ENCODE measurements at regions not wholly inside any gene's neighbourhood (a gene's known extent, or its start where the extent isn't known, plus 50 kb on each side); places are given as distances from the start of the nearest gene placed in this dataset.

DNA sequence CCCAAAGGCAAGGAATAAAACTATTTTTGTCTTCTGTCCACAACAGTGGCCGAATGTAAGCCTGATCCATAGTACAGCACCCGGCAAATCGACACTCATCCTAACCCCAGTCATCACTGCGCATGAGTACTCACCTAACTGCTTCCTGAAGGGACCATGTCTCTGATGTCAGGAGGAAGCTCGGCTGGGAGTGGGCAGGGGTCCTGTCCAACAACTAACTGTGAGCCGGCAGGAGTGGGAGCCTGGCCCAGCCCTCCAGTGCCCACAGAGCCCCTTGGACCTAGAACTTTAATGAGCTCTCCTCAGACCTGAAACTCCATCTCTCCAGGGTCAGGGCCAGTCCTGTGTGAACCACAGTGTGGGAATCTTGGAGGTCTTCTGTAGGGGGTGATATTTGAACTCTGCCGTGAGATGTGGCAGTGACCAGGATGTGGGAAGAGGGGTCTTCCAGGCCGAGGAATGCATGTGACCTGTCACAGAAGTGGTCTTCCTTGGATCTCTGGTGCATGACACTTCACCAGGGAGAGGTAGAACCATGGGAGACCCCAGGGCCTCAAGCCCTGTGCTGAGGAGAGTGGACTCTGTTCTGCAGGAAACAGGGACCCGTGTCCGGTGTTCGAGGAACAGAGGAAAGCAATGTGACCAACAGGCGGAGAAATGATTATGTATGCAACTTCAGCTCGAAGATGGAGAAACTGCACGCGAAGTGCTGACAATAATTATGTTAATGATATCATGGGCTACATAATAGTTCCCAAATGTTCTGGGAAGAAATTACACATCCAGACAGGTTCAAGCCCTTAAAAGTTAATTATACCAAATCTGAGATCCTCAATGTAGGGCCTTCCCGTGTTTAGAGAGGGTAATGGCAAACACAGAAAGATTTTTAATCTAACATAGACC, 240.1 kb upstream of the HDAC4 start:
- no peak for DNase-seq

DNA sequence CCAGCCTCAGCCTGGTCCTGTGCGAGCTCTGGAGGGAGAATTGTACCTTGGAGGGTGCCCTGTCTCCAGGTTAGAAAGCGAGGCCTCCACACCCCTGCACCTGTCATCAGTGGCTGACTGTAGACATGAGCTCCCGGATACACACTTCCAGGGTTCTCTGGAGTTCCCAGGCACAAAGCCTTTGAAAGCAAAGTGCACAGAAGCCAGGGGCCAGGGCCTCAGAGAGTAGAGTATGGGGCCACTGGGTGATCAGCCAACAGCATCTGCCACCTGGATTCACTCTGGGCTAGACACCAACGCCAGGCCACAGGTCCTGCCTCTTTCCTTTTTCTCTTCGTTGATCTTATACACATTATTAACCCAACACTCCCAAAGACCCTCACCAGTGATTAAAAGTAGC, 239.4 kb upstream of the HDAC4 start:
- DNase-seq, result no peak

DNA sequence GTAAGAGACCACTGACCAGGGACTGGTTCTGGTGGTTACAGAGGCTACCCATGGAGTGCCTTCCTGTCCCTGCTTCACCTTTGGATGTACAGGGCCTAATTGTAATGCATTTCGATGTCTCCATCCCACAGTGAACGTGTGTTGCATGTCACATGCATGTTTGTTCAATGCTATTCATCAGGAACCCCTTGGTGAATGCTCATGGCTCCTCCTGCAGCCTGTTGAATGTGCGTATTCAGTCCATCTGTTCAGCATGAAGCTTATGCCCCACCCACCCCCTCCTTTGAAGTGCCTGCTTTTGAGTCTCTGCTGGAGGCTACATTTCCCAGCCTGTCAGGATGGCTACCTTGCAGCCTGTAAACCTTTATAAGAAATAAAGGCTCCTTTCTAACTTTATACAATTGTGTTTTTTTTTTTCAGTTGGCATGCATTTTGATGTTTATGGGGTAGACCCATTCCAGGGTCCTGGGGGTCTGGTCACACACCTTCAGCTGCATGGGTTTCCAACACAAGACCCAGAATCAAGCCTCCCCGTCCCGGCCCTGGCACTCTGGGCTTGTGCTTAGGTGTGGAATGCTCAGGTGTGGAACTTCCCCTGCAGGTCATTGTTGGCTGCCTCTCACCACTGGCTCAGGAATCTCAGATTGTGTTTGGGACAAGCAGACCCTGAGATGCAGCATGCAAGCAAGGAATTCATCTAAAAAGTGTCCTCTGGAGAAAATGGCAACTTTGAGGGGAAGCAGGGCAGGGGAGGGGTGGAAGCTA, 238.8 kb upstream of the HDAC4 start:
- DNase-seq, result no peak

DNA sequence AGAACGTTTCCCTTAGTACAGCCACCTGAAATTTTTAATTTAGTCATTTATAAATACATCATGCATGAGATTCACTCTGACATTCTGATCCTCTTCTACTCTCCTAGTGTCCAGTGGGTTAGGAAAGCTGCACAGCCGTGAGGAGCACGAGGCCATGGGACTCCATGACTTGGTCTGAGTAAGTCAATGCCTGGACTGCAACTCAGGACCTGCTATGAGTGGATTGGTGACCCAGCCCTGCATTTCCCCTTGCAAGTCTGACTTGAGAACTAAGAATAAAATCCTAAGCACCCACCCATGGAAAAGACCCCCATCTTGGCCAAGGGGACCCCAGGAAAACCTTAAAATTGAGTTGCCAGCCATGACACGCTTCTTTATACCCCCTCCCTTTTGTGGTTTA, 237.6 kb upstream of the HDAC4 start:
- DNase-seq, result no peak

DNA sequence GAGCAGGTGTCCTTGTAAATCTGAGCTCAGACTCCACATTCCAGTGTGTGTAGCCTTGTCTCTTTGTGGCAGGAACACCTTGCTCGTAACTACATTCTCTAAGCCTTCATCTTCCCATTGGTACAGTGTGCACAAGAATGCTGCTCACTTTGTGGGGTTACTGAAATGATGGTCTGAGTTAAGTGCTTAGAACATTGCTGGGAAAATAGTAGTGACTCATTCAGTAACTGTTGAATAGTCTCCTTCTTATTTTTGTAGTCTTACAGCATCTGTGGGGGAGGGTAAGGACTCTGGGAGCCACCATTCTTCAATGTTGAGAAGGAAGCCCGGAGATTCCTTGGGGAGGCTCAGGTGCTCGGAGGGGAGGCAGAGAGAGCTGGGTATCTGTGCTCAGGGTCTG, 236.0 kb upstream of the HDAC4 start:
- DNase-seq, result no peak

DNA sequence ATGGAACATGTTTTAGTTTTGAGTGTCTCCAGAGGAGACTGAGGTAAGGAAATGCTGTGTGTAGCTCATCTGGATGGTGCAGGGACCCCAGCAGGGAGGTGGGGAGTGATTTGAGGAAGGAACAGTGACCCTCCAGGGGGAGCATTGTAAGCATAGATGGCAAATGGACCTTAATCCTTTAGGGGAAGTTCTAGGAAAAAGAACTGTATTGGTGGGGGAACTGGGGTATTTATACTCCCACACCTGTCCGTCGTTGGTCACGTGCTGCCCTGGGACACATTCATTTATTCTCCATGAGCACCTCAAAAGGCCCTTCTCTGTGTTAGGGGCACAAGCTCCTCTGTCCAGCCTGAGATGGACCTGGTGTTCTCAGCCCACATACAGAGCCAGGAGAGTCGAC, 233.9 kb upstream of the HDAC4 start:
- DNase-seq, result no peak

DNA sequence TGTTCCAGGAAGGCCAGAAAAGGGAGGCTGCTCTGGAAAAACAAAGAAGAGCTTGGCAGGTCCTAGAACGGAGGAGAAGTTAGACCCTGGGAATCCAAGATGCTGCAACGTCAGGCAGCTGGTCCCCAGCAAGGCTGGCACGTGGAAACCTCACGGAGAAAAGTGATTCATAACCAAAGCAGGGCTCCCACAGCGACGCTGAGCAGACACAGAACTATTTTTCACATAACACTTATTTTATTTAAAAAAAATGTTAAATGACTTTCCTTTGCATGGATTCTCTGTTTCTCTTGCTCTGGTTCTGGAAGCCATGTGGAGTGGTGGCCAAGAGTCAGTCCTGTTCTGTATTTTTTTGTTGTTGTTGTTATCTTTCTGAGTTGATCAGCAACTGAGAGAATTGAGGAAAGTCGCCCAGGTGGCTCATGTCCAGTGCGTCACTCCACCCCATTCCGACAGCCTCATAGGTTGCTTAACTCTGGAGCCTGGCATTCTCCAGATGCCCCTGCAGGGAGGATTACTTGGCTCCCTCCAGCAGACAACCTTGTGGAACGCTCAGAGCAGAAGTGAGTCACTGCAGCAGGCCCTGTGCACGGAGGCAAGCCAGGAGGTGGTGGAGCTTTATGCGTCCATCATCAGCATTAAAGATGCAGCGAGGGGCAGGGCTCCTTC, 229.9 kb upstream of the HDAC4 start:
- no peak for DNase-seq

DNA sequence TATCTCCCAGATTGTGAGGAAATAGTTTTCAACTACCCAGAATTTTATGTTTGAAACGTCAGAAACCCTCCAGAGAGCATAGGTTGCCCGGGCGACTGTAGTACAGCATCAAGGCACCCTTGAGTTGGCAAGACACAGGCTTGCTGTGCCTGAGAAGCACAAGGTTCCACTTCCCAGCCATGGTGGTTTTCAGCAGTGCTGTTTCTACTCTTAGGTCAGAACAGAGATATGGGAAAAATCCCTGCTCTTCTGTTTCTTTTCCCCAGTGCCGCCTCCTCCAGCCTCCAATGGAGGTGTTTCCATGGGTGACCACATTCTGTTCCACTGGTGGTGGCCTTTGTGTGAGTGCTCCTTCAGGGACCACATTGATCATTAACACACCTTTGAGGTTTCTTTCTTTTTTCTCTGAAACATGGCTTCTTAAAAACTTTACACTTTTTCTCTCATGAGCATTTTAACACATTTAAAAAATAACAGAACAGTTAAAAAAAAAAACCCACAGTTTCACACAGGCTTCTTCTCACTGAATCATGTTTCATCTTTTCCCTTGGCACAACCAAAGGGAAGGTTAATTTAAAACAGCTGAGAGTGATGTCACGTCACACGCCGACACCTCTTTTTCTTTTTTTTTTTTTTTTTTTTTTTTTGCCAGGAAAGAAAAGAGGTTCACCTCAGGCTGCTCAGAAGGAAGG, 229.3 kb upstream of the HDAC4 start:
- DNase-seq, result no peak

DNA sequence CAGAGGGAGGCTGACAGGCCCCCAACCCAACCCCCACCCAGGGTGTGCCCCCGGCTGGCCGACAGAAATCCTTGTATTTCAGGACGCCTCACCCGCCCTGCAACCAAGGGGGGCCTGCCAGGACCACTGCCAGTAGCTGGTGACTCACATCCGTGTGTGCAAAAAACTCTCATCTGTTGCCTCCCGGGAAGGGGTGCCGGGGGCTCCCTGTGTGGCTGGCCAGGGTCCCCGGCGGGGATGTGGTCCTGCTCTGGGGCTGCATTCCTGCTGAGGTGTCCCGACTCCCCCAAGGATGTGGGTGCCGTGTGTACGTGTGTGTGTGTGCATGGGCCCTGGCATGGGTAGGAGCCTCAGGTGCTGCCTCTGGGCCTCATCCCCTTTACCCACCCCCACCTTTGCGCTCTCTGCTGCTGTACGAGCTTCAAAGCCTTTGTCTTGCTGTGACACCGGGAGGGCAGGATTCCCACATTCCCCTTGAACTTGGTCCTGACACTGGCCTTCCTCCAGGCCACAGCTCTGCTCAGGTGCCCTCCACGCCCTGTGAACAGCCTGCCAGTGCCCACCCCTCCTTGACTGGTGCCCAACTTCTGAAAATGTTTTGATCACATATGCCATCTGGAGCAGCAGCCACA, 226.3 kb upstream of the HDAC4 start:
- no peak for DNase-seq

DNA sequence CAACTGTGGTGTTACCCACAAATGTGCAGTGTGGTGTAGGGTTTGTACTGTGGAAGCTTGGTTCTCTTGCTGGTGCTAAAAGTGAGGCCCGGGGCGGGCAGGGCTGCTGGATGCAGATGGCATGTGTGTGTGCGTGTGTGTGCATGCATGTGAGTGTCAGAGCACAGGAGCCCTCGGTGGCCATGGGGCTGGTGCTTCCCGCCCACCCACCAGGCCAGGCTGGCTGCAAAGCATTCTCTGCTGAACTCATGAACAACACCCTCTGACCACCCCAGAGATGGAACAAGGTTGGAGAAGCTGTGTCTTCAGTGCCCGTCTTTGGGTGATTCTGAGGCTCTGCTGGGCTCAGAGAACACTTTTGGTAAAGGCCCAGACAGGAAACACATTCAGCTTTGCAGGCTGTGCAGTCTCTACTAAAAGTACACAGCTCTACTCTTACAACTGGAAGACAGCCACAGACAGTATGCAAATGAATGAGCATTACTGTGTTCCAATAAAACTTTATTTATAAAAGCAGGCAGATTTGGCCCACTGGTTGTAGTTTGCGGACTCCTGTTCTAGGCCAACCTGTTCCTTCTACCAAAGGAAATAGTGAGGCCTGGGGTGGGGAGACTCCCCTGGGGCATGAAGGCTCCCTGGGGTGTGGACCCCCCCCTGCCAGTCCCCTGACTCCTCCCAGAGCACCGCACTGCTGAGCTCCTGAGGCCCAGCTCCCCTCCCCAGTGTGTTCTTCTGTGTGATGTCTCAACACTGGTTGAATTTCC, 225.3 kb upstream of the HDAC4 start:
- DNase-seq, result peak; percentile 13

DNA sequence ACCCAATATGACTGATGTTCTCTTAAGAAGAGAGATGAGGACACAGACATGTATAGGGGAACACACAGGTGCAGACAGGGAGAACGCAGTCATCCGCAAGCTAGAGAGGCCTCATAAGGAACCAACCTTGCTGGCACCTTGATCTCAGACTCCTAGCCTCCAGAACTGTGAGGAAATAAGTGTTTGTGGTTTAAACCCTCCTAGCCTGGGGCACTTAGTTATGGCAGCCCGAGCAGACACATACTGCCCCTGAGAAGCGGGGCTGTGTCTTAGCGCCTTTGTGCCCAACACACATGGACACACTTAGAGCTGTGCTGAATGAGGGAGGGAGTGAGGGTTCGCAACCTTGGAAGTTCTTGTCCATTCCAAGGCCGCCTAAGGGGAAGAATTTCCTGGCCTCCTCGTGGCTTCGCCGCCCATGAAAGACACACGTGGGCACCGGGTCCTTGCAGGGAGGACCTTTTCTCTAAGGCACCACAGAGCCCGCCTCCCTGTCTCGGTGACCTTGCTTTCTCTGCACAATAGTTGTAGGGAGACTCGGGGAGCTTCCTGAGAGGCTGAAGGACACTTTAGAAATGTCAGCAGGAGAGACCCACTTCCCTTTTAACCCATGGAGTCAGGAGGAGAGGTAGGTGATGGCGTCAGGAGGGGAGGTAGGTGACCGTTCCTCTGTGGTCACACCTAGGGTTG, 224.5 kb upstream of the HDAC4 start:
- DNase-seq, result no peak

DNA sequence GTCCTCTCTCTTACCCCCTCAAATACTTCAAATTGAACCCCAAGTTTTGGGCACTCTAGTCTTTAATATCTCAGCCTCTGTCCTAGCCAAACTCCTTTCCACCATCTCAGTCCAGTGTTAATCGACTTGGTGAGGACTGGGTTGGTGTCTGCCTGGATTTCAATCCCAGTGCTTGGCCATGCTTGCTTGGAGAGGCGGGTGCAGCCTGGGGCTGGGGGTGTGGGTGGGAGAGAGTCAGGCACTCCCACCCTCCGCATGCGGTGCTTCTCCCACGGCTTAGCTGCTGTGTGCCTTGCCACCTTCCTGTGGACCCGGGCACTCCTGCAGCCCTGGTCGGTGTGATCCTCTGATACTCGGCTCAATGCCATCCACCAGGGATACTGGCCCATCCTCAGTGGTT, 220.8 kb upstream of the HDAC4 start:
- DNase-seq, result no peak

DNA sequence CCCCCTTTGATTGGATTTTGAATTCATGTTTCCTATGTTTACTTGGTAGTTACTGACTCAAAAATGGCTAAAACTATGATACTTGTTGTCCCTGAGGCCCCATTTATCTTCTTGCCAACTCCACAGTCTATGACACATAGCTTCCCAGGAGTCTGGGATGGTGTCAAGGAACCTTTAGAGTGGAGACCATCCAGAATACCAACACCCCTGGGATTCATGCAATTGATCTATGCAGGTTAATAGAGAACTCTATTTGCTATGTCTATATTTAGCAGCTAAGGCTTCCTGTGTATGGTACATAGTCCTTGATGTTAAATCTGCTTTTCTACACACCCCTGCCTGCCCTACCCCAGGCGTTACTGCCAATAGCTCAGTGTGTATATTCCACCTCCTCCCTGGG, 218.5 kb upstream of the HDAC4 start:
- DNase-seq, result no peak

DNA sequence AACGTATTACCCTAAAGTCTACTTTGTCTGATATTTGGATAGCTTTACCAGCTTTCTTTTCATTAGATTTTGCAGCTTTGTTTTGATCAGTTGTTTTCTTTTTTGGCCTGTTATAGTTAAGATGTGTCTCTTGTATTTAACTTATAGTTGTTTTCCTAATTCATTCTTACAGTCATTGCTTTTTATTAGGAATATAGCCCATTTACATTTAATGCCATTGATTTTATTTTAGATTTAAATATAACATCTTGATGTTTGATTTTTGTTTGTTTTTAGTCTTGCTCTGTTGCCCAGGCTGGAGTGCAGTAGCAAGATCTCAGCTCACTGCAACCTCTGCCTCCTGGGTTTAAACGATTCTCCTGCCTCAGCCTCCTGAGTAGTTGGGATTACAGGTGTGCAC, 215.9 kb upstream of the HDAC4 start:
- DNase-seq, result no peak

DNA sequence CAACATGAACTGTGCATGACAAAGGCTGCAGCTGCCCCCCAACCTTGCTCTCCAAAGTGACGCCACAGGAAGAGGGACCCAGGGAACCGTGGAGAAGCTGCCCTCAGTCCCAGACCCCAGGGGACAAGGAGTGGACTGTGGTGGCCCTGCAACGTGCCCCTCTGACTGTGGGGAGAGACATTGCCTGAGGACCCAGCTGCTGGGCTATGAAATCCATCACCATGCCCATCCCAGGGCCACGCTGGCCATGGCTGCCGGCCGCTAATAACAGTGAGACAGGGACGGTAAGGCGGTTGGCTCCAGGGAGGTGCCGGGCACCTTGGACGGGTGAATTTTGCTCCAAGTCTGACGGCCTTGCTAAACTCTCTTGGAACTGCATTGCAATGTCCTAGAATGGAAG, 211.3 kb upstream of the HDAC4 start:
- DNase-seq, result no peak

DNA sequence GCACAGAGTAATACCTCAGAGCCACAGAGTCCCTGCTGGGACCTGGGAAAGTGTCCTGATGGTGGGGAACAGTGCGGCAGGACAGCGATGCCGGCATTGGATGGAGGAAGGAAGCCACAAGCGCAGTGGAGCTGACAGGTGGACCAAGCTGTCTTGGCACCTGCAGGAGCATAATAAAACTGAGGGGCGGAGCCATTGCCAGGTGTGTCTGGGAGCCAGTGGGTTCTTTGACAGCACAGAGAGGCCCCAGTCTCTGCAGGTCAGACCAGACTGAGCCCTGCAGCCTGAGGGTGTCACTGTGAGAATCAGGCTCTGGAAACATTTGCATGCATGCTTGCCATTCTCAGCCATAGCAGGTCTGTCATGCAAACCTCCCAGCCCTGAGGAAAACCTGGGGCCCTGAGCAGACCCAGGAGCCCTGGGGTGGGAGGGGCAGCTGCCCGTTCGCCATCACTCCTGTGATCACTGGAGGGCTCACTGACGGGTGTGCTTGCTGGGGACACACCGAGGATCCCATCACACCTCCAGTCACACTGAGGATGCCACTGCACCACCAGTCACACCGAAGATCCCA, 210.5 kb upstream of the HDAC4 start:
- DNase-seq, result no peak

DNA sequence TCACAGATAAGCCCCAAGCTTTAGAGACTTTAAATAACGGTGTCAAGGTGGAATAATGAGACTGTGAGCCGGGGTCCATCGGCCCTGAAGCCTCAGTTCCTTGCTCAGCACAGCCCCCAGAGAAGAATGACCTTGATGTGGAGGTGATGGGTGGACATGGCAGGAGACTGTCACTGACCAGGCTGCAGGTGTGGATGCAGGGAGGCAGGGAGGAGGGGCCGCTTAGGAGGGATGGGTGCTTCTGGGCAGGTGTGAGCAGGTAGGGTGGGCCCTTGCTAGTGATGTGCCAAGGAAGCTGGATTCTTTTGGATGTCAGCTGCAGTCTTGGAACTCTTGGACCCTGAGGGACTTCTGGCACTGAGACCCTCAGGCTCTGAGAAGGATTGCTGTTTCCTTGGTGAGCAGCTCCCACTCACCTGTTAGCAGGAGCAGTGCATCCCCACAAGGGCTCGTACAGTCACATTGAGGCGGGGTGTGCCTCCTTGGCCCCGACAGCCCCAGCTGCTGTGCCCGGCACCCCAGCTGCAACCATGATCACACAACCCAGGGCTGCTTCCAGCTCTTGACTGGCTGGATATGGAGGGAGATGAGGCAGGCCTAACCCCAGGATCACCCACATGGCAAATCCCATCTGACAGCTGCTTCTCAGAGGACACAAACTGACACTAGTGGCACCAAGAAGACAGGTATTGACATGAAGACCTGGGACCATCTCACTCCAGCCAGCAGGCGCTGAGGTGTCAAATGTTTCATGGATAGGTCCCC, 209.8 kb upstream of the HDAC4 start:
- no peak for DNase-seq

DNA sequence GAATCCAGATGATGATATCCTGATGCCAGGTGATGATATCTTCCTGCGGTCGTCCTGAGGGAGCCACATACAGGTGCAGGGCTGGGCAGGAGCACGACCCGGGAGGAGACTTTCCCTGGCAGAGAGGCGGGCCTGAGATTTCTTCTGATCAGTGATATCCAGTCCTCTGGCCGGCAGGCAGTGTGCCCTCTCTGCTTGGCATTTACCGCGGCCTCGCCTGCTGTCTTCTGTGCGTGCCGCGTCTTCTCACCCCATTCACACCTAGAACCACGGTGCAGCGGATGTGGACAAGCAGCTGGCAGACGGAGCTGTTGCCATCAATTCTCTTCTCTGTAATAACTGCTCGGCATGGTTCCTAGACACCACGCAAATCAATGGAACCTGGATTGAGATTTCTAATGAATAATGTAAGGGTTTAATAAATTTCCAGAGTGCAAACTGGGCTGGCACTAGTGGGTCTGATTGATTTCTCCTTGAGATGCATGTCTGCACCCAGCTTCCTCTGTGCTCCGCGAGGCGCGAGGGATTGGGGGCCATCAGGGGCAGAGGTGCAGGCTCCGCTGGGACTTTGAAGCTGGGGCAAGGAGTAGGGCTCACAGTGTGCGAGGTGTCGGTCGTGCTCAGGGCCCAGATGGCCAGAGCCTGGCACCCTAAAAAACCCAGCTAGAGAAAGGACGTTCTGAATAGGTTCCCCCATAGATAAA, 208.9 kb upstream of the HDAC4 start:
- DNase-seq, result no peak

DNA sequence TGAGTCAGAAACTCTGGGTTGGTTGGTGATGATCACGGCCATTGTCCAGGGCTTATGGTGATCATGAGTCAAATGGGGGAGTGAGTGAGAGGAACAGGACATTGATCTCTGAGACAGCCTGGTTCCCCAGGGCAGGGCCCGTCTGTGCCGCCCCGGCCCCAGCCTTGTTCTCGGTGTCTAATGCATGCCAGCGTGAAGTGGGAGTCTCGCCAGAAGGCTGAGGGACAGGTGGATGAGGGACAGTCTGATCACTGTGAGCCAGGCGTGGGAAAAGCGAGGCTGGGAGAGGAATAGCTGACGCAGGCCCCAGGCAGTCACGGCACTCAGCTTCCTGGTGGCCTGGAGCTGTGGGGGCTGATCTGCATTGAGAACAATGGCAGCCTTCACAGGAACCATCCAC, 208.3 kb upstream of the HDAC4 start:
- DNase-seq, result no peak

All from activated CD4-positive, alpha-beta T cell treated with anti-CD3 and anti-CD28 coated beads, Interleukin-10, Interleukin-2, amounts not matched to agents 100 ng/mL and 50 ng/mL, durations not matched to agents 16 hours and 8 hours (primary cell).